ENCODE measurements at regions not wholly inside any gene's neighbourhood (a gene's known extent, or its start where the extent isn't known, plus 50 kb on each side); places are given as distances from the start of the nearest gene placed in this dataset.
A peak's percentile ranks its signal among the peaks of the same experiment; 100 is the strongest.

- Histone ChIP-seq H3K4me3 (no peak overlapping the region), H3K36me3 (replicated peaks in 1 of 2; ENCODE audit: insufficient read depth in 1 of 2, low read depth in 2 of 2) (no peaks in the 10 kb centered on the region), H3K27me3 (no peaks in the 10 kb centered on the region), H3K27ac (no peak overlapping the region), H3K4me1 (no peaks in the 10 kb centered on the region), H3K9me3 (no peaks in the 10 kb centered on the region)
- no peak for TF ChIP-seq POLR2A (IDR thresholded peaks at IDR 0.05)
- no peak for TF ChIP-seq CTCF (IDR thresholded peaks at IDR 0.05)
- 85 to 86% methylated on average over 2 of the region's 2 CpGs for WGBS, 2 donors
- intact Hi-C loops (cut with DNase I) = no loop called here
- no peak for DNase-seq
- ATAC-seq = no peak
Measured at GRCh38 chr13:109577191-109577700, 209.1 kb downstream of the IRS2 start.

- no peaks in the 10 kb centered on the region for H3K27me3 ChIP-seq
- WGBS, 2 donors = 34 to 43% methylated on average over 6 of the region's 6 CpGs
- no peak overlapping the region for H3K4me3 ChIP-seq
- TF ChIP-seq CTCF (IDR thresholded peaks at IDR 0.05) (no peak), POLR2A (IDR thresholded peaks at IDR 0.05) (no peak)
- intact Hi-C loops (cut with DNase I) = no loop called here
- H3K4me1 ChIP-seq = no peaks in the 10 kb centered on the region
- H3K36me3 ChIP-seq (replicated peaks in 1 of 2; ENCODE audit: insufficient read depth in 1 of 2, low read depth in 2 of 2) = no peaks in the 10 kb centered on the region
- DNase-seq = peak in 1 of 4 donors; percentile 10
- peak; percentile 35 for ATAC-seq
- no peaks in the 10 kb centered on the region for H3K9me3 ChIP-seq
- no peak overlapping the region for H3K27ac ChIP-seq
Measured at GRCh38 chr13:109576331-109576813, 210.0 kb downstream of the IRS2 start.

- DNase-seq (no peak), ATAC-seq (no peak)
- Histone ChIP-seq H3K9me3 (no peaks in the 10 kb centered on the region), H3K27ac (no peak overlapping the region), H3K36me3 (replicated peaks in 1 of 2; ENCODE audit: insufficient read depth in 1 of 2, low read depth in 2 of 2) (no peaks in the 10 kb centered on the region), H3K27me3 (no peaks in the 10 kb centered on the region), H3K4me1 (no peaks in the 10 kb centered on the region), H3K4me3 (no peak overlapping the region)
- TF ChIP-seq CTCF (IDR thresholded peaks at IDR 0.05) = no peak
- no peak for TF ChIP-seq POLR2A (IDR thresholded peaks at IDR 0.05)
- 85 to 88% methylated on average over 3 of the region's 3 CpGs for WGBS, 2 donors
- intact Hi-C loops (cut with DNase I) = no loop called here
Measured at GRCh38 chr13:109575821-109576220, 210.6 kb downstream of the IRS2 start.

GRCh38 chr13:109572389-109572788, 214.0 kb downstream of the IRS2 start:
- Histone ChIP-seq H3K36me3 (replicated peaks in 1 of 2; ENCODE audit: insufficient read depth in 1 of 2, low read depth in 2 of 2) (no peaks in the 10 kb centered on the region), H3K27ac (no peak overlapping the region), H3K27me3 (no peaks in the 10 kb centered on the region), H3K9me3 (no peaks in the 10 kb centered on the region), H3K4me3 (no peak overlapping the region), H3K4me1 (no peaks in the 10 kb centered on the region)
- intact Hi-C loops (cut with DNase I) = no loop called here
- no peak for DNase-seq
- TF ChIP-seq POLR2A (IDR thresholded peaks at IDR 0.05) (no peak), CTCF (IDR thresholded peaks at IDR 0.05) (no peak)
- ATAC-seq = no peak
- 83 to 90% methylated on average over 6 of the region's 6 CpGs for WGBS, 2 donors

- Histone ChIP-seq H3K27me3 (no peaks in the 10 kb centered on the region), H3K36me3 (replicated peaks in 1 of 2; ENCODE audit: insufficient read depth in 1 of 2, low read depth in 2 of 2) (no peaks in the 10 kb centered on the region), H3K4me3 (no peak overlapping the region), H3K9me3 (no peaks in the 10 kb centered on the region), H3K27ac (no peak overlapping the region), H3K4me1 (no peaks in the 10 kb centered on the region)
- WGBS, 2 donors = 61 to 69% methylated on average over 9 to 11 of the region's 11 CpGs
- TF ChIP-seq POLR2A (IDR thresholded peaks at IDR 0.05) (no peak), CTCF (IDR thresholded peaks at IDR 0.05) (no peak)
- no peak for DNase-seq
- intact Hi-C loops (cut with DNase I) = no loop called here
- ATAC-seq = no peak
Measured at GRCh38 chr13:109569958-109570711, 216.2 kb downstream of the IRS2 start.
